ENCODE measurements at regions not wholly inside any gene's neighbourhood (a gene's known extent, or its start where the extent isn't known, plus 50 kb on each side); places are given as distances from the start of the nearest gene placed in this dataset.

DNA sequence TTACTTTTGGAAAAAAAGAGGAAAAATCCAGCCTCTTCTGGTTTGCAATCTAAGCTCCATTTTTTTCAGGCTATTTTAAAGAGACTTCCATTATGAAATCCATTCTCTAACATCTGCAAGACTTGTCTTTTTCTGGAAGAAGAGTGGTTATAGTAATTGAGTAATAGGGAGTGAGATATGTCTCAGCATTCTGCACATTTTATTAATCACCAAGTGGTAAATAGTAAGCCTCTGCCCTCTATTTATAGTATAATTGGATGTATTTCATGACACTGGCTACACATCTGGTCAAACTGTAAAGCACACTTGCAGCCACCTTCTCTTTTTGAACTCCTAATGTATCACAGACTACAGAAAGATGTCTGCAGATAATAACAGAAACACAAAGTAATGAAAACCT is 391.1 kb downstream of the ETS1 start:
- no peak for DNase-seq (ENCODE audit: low read depth in 2 of 3, low spot score in 1 of 3)

DNA sequence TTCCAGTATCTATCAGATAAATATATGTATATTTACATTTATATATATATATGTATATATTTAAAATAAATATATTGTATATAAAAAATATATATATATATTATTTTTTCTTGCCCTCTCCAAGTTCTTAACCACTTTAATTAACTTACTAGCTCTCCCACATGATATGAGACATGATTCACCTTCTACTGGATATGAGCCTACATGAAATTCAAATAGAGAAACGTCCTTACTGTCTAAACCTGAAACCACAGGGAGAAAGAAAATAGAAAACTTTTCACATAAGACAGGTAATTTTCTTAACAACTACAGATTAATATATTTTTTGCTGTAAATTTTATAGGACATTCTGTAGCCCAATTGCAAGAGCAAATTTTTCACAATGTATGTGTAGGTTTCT is 391.6 kb downstream of the ETS1 start:
- DNase-seq (ENCODE audit: low read depth in 2 of 3, low spot score in 1 of 3), result no peak

DNA sequence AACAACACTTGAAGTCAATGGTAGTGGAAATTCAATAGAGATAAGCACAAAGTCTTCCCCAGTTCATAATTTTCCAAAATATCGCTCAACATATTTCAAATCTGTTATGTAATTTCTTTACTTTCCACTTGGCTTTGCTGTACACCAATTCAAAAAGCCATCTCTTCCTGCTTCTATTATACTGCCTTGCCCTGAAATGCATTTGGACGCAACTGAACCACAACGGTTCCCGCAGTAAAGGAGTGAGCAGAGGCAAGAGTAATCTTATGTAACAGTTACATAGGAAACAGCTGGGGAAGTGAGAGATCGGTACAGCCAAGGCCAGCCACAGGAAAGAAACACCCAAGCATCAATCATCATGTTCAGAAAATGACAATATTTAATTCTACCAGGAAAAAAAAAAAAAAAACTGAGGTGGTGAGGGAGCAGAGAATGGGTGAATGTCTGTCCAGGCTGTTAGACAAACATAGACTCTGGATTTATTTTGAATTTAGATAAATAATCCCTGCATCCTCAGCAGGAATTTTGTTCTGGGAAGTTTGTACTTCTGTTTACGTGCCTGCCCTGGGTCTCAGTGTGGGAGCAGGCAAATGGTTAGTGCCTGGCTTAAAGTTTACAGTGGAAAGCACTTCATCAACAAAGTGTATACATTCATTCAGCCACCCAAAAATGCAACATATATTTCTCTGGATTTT is 392.2 kb downstream of the ETS1 start:
- DNase-seq (ENCODE audit: low read depth in 2 of 3, low spot score in 1 of 3), result no peak

DNA sequence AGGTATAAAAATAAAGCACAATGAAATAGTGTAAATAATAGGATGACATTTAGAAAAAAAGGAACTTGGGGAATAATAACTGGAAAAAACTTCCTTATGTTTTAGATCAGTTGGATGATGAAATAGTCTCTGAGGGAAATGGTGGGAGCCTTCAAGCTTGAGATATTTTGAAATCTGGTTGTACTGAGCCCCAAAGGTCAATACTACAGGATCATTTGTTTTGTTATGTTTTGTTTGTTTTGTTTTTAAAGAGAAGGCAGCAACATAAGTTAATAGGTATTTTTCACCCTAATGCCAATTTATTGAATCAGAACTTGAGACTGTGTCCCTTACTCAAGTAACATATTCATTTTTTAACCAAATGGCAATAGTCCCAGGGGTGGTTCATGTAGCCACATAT is 393.1 kb downstream of the ETS1 start:
- no peak for DNase-seq (ENCODE audit: low read depth in 2 of 3, low spot score in 1 of 3)

DNA sequence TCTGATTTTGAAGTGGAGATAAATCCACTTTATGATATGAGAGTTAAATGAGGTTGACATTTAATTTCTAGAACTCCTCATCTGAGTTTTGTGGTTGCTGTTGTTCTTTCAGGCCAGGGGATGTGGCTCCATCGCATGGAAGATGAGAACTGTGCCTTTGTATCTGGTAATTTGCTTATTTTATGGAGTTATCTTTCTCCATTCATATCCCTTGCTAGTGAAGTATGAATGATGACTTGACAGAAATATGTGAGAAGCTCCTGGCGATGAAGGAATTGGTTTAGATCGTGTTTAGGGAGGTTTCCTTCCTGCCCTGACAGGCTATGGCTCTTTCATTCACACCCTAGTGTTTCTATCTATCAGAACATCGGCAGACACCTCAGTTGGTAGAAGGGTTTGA is 393.7 kb downstream of the ETS1 start:
- no peak for DNase-seq (ENCODE audit: low read depth in 2 of 3, low spot score in 1 of 3)

DNA sequence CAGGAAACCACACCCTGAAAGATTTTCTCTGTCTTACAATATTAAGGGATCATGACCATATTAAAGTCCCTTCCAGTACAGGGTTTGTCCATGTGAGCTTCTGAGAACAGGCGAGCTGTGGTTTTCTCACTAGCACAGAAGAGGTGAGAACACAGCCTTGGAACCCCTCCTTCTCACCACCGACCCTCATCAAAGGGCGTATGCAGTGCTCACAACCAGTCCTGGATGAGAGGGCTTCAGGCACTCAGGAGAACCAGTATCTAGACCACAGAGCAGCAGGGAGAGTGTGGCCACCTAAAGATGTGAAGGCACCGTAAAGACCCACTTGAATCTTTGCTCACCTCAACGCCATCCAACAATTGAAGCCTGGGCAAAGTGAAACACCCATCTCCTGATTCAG is 397.0 kb downstream of the ETS1 start:
- DNase-seq (ENCODE audit: low read depth in 2 of 3, low spot score in 1 of 3), result no peak

DNA sequence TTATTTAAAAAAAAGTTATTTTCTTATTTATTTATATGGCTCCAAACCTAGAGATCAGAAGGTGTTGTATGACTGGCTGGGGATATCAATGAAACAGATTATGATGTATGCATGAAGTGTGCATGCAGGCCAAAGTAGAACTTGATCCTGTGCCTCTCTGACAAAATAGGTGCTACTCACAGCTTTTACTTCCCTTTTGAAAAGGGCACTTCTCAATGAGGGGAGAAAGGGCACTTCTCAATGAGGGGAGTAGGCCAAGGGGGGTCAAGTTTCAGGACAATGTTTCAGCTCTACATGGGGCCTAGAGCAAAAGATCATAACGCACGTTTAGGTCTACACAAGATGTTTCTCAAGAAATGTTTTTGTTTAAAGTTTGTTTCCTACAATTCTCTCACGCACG is 397.5 kb downstream of the ETS1 start:
- DNase-seq (ENCODE audit: low read depth in 2 of 3, low spot score in 1 of 3), result no peak

DNA sequence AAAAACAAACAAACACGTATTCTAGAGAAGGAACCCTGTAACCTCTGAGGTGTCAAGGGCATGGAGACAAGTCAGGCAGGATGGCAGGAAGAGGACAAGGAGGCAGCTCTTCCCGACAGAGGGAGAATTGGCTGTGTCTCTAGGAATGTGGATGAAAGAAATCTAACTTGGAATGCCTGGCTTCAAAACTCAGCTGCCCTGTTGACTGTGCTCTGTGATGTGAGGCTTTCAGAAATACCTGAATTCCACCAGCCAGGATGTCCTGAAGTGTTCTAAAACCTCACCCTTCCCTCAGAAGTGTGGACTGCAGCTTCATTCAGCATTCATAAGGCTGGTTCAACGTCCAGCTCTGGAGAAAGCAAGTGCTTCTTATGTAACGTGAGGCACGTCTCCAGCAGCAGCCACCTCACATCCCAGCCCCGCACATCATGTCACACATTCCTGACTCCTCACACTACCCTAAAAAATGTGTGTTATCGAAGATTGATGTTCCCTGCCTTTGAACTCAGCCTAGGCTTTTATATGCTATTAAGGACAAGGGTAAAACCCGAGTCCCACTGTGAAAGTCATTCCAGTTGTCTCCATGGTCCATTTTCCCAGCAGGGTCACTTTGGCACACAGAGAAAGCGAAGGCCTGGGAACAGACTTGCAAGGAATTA is 398.9 kb downstream of the ETS1 start:
- no peak for DNase-seq (ENCODE audit: low read depth in 2 of 3, low spot score in 1 of 3)

DNA sequence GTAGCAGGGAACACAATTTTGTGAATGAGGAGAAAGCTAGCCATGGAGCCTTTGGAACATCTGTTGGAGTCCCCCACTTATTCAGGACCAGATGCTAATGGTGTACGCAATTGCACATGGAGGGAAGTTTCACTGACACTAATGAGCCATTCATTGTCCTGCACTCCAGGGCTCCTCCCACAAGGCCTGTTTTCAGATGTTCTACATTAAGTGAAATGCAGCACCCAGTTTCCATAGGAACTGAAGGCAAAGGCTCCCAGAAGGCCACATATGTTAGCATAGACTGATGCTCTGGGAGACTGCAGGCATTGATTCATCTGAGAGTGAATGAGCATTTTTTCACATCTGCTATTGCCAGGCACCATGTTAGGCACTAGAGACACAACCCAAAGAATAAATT is 399.5 kb downstream of the ETS1 start:
- no peak for DNase-seq (ENCODE audit: low read depth in 2 of 3, low spot score in 1 of 3)

DNA sequence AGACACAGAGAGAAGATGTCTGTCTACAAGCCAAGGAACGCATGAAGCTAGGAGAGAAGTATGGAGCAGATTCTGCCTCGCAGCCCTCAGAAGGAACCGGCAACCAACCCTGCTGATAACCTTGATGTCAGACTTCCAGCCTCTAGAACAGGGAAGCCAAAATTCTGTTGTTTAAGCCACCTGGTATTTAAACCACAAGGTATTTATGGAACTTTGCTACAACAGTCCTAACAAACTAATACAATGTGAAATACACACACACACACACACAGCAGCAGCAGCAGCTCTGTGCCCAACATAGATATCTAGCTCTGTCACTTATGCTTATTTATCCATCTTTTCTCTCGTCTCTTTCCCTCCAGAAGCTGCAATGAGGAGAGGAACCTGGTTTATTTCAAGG is 400.0 kb downstream of the ETS1 start:
- DNase-seq (ENCODE audit: low read depth in 2 of 3, low spot score in 1 of 3), result no peak

DNA sequence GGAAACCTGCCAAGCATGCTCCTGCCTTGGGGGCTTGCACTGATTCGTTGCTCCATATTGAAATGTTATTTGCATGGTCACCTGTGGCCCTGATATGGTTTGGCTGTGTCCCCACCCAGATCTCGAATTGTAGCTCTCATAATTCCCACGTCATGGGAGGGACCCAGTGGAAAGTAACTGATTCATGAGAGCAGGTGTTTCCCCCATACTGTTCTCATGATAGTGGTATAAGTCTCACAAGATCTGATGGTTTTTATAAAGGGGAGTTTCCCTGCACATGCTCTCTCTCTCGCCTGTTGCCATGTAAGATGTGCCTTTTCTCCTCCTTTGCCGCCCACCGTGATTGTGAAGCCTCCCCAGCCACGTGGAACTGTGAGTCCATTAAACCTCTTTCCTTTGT is 402.4 kb downstream of the ETS1 start:
- DNase-seq (ENCODE audit: low read depth in 2 of 3, low spot score in 1 of 3), result no peak

DNA sequence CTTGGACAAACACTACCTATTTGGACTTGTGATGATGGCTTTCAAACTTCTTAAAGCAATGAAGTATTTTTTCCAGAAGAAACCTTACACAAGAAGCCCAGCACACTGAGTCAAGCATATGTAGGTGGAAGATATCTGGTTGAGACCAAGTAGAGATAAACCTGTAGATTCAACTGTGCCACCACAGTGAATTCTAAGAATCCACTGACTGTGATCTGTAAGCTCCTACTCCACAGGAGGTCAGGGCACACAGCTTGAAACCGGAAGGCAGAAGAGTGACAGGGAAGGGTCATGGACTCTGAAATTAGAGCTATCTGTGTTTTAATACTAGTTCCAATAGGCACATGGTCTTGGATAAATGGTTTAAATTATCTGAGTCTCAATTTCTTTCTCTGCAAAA is 404.5 kb downstream of the ETS1 start:
- no peak for DNase-seq (ENCODE audit: low read depth in 2 of 3, low spot score in 1 of 3)

DNA sequence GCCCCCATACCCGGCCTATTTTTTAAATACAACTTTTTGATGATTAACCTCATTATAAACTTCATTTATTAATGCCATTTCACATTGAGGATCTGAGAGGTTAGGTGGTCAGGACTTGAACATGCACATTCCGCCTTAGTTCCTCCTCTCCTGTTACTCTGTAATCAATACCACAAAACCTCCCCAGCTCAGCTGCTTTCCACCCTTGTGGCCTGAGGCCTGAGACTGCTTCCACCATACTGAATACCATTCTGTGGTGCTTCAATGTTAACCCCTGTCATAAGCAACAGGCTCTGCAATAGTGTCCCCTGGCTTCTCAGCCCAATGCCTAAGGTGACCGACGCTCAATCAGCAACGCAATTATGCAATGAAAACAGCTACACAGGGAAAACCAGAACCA is 405.4 kb downstream of the ETS1 start:
- no peak for DNase-seq (ENCODE audit: low read depth in 2 of 3, low spot score in 1 of 3)

DNA sequence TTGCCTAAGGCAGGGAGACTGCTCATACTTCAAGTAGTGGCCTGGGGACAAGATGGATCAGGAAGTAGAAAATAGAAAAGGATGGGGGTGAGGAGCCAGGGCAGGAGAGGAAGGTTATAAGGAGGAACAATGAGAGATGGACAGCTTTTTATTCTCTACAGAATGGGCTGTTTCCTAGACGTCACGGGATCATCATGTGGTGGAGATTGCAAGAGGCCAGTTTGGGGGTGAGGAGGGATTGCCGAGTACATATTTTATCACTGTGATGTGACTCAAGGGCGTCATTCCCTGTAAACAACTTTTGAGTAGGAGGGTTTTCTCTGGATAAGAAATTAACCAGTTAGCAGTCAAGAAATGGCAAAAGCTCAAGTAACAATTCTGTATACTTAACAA is 406.3 kb downstream of the ETS1 start:
- no peak for DNase-seq (ENCODE audit: low read depth in 2 of 3, low spot score in 1 of 3)

DNA sequence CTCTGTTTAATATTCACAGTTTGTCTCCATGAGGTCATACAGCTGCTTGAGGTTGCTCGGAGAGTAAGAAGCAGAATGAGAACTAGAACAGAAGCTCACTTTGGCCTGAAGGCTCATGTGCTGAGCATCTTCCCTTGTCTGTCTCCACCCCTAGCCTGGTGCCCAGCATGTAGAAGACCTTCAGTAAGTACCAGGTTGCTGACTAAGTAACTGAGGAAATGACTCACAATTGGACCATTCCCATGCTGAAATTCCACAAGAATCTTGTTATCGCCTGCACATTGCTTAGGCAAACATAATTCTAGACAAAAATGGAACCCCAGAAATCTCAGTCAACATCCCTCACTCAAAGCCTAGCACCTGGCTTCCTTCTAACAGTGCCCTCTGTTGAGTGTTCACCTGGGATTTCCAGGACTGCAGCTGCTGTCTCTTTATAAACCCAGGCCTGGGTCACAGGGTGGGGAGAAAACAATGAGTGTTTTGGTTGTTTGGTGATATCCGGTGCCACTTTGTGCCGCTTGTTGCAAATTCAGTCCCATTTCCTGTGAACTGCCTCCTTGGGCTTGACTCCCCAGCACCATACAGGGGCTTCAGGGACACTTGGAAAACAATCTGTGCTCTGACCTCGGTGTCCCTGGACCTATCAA is 406.8 kb downstream of the ETS1 start:
- DNase-seq (ENCODE audit: low read depth in 2 of 3, low spot score in 1 of 3), result no peak

DNA sequence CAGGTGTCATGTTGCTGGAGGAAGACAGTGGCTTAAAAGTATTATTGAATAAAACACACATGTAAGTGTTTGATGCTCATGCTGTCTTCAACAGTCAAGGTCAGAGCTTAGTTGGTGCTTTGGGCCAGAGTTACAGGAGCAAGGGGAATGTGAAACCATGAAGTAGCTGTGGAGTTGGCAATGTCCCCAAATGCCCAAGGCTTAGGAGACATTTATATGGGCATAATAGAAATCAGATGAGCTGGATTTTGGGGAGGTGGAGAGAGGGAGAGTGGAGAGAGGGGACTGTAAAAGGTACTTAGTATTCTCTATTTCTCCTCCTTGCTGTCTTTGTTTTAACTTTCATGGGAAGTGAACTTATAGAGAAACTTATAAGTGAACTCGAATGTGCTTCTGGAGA is 407.8 kb downstream of the ETS1 start:
- no peak for DNase-seq (ENCODE audit: low read depth in 2 of 3, low spot score in 1 of 3)

DNA sequence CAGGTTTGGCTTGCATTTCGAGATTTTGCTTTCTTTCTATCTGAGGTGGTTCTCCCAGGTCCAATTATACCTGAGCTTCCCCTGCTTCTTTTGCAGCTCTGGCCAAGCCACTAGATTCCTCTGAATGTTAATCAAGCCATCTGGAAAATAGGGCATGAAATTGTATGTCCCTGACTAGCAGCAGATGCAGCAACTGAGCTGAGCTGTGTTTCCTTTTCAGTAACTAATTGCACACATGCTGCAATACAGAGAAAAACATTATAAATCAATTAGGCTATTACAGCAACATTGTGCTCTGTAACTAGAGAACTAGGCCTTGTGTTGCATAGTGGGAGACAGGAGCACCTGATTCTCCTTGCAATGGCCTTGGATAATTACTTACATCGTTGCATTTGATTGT is 408.3 kb downstream of the ETS1 start:
- DNase-seq (ENCODE audit: low read depth in 2 of 3, low spot score in 1 of 3), result no peak

DNA sequence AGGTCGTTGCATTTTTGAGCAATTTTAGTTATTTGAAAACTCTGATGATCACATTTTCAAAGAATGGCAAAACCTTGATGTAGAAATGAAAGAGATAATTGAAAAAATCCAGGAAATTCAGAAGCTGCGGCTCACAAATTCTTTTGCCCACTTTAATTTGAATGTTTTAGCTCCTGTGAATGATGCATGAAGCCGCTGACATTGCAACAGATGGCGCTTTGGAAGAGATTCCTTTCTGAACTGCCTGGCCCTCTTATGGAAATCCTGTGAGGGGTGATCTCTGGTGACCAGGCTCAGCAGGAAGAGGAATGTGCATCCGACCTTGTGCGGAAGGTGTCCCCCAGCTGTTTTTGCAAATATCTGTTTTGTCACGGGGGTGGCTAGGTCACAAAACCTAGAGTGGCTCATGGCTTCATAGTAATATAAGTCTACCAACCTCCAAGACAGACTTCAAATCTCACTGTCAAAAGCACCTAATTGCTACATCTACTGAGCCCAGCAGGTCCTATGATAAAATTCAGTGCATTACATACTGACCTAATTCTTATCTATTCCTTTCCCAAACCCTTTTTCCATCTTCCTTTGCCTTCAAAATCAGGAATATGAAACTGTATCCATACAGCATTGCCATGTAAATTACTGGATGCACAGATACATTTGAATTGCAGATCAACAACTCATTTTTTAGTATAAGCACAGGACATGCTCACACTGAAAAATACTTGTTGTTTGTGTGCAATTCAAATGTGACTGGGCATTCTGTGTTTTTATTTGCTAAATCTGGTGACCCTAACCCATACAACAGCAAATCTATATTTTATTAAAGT is 412.7 kb downstream of the ETS1 start:
- no peak for DNase-seq (ENCODE audit: low read depth in 2 of 3, low spot score in 1 of 3)

DNA sequence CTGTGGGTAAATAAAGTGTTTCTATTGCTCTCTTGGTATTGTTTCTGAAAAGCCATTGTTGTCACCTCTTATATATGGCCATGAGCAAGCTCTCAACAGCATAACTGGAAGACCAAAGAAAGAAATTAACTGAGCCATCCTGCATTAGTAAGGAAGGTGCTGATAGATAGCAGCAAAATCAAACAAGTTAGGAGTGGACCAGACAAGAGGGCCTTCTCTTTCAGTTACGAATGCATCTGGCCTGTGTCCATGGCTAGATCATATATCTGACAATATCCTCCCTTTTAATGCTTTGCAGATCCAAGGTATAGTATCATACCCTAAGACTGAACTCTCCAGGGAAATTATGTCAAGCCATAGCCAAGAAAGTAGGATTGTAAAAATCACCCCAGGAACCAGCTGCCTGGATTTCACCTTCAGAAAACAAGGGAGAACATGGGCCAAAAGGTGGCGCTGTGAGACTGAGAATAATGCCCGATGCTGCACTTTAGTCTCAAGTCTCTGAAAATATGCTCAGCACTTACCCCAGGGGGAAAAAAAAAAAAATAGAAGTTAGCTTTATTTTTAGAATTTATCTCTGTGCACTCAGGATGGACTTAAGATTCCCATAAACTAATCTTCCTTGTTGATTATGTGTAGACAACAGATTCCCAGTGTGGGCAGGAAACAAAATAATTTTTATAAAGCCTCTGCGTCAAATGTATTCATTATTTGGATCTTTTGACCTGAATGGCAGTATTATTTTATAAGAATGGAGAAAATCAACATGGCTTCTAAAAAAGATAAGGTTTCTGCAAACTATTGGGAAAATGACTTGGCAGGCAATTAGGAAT is 415.1 kb downstream of the ETS1 start:
- DNase-seq (ENCODE audit: low read depth in 2 of 3, low spot score in 1 of 3), result peak; percentile 76 to 93 (median 82)

DNA sequence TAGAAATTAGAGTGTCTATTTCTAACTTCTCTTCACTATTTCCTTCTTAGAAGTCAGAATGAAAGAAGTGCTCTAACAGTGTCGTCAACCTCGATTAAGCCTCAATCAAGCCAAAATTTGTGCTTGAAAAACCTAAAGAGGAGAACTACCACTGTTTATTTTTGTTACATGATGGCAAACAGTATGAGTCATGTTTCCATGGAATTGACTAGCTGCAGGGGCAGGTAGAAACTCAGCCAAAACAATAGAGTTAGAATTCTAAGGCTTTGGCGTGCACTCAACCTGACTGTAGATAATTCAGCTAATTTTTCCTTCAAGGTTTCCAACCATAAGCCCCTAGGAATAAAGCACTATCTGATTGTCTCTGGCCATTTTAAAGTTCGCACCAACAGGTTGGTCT is 415.9 kb downstream of the ETS1 start:
- DNase-seq (ENCODE audit: low read depth in 2 of 3, low spot score in 1 of 3), result no peak

DNA sequence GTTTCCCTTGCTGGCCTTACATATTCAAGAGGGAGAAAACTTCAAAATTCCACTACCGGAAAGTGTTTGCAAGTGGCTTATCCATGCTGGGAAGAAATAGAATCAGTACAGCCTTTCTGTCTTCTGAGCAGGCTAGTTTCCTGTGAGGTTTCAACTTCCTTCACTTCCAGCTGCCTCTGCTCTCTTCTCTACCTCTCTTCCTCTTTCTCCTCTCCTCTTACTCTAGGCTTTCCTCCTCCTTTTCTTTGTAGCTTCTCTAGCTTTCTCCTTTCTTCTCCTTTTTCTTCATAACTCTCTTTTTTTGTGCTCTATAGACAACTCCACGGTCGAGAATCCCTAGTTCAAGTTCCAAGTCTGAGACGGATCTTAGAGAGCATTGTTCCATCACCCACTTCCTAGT is 421.8 kb downstream of the ETS1 start:
- DNase-seq (ENCODE audit: low read depth in 2 of 3, low spot score in 1 of 3), result no peak
